ENCODE measurements at regions not wholly inside any gene's neighbourhood (a gene's known extent, or its start where the extent isn't known, plus 50 kb on each side); places are given as distances from the start of the nearest gene placed in this dataset.
A peak's percentile ranks its signal among the peaks of the same experiment; 100 is the strongest.

GRCh38 chr2:149729586-149729985 is 142.0 kb upstream of the MMADHC start:
- no peak overlapping the region for H3K4me2 ChIP-seq
- H3K4me3 ChIP-seq (ENCODE audit: low read depth in 2 of 2, low read length in 1 of 2), result no peak overlapping the region
- no peaks in the 10 kb centered on the region for H3K27me3 ChIP-seq (ENCODE audit: insufficient read depth)
- 67% methylated on average over 3 of the region's 3 CpGs for WGBS (ENCODE audit: low lambda C conversion rate)
- ChIA-PET CTCF (interaction anchor here (1.4 to 1.6 kb wide), 2 partner anchors 9 to 134 kb away, joined by 3 to 4 read pairs; no protein-coding TSS in a partner anchor), POLR2A (no interaction called here)
- DNase-seq, result no peak
- H3F3A ChIP-seq (replicated peaks; ENCODE audit: insufficient read depth), result peaks cover 18% of the 10 kb centered on the region
- no peaks in the 10 kb centered on the region for H3K79me2 ChIP-seq (ENCODE audit: insufficient read depth)
- H3K9me2 ChIP-seq, result no peaks in the 10 kb centered on the region
- H3K36me3 ChIP-seq (replicated peaks in 1 of 2; ENCODE audit: control insufficient read depth in 1 of 2, insufficient read depth in 2 of 2, low read length in 1 of 2), result no peaks in the 10 kb centered on the region
- no peak overlapping the region for H2AFZ ChIP-seq (ENCODE audit: low read depth)
- H4K20me1 ChIP-seq (ENCODE audit: insufficient read depth), result no peaks in the 10 kb centered on the region
- H3K4me1 ChIP-seq (ENCODE audit: control insufficient read depth in 1 of 2, insufficient read depth in 2 of 2, low read depth in 1 of 2, low read length in 1 of 2), result peaks cover 9 to 33% of the 10 kb centered on the region in 2 experiments
- peak; percentile 33; the same call in 1 of the 2 replicates for TF ChIP-seq NFIC (IDR thresholded peaks at IDR 0.05; ENCODE audit: borderline replicate concordance)
- TF ChIP-seq SIN3A (IDR thresholded peaks at IDR 0.05; ENCODE audit: borderline replicate concordance, low read depth, low read length), result no peak
- peak overlapping the region in 1 of 2 experiments; percentile 22; a peak in 1 of 4 replicates for H3K27ac ChIP-seq (ENCODE audit: low read depth in 2 of 2, low read length in 1 of 2)
- no peak overlapping the region for H3K9ac ChIP-seq
- H3K9me3 ChIP-seq, result no peaks in the 10 kb centered on the region

GRCh38 chr2:149727927-149728326 is 140.4 kb upstream of the MMADHC start:
- POLR2A ChIA-PET, result no interaction called here
- TF ChIP-seq RXRA (IDR thresholded peaks at IDR 0.05; ENCODE audit: borderline replicate concordance, low read depth) (no peak), NFIC (IDR thresholded peaks at IDR 0.05; ENCODE audit: borderline replicate concordance) (no peak), RFX5 (IDR thresholded peaks at IDR 0.05; ENCODE audit: low read length) (no peak), RAD21 (IDR thresholded peaks at IDR 0.05; ENCODE audit: low read length) (no peak), GATA2 (CRISPR knock-in tag; IDR thresholded peaks at IDR 0.05) (no peak), NRF1 (IDR thresholded peaks at IDR 0.05; ENCODE audit: low read depth, low read length) (no peak), TEAD4 (IDR thresholded peaks at IDR 0.05; ENCODE audit: borderline replicate concordance, insufficient read depth) (no peak), FOXM1 (IDR thresholded peaks at IDR 0.05; ENCODE audit: low read depth) (no peak), TAF1 (IDR thresholded peaks at IDR 0.05; ENCODE audit: borderline replicate concordance, low read depth, low read length) (no peak), ELF1 (IDR thresholded peaks at IDR 0.05) (no peak), GABPA (IDR thresholded peaks at IDR 0.05; ENCODE audit: low read depth) (no peak), EP300 (IDR thresholded peaks at IDR 0.05; ENCODE audit: borderline replicate concordance in 1 of 2, low read depth in 1 of 2, low read length in 1 of 2) (no peak), CHD2 (IDR thresholded peaks at IDR 0.05; ENCODE audit: low read length, partially characterized antibody) (no peak), REST (IDR thresholded peaks at IDR 0.05; ENCODE audit: low read depth, low read length) (no peak), POLR2AphosphoS5 (IDR thresholded peaks at IDR 0.05; ENCODE audit: low read depth, low read length) (no peak), EZH2phosphoT487 (IDR thresholded peaks at IDR 0.05; ENCODE audit: borderline replicate concordance, low read depth) (no peak), IRF3 (IDR thresholded peaks at IDR 0.05; ENCODE audit: low read depth, low read length) (no peak)
- Histone ChIP-seq H2AFZ (ENCODE audit: low read depth) (no peak overlapping the region), H3K9me3 (no peaks in the 10 kb centered on the region), H3F3A (replicated peaks; ENCODE audit: insufficient read depth) (peaks cover 4% of the 10 kb centered on the region), H3K9ac (no peak overlapping the region), H3K27me3 (ENCODE audit: insufficient read depth) (no peaks in the 10 kb centered on the region), H3K4me2 (no peak overlapping the region), H3K9me2 (no peaks in the 10 kb centered on the region), H3K79me2 (ENCODE audit: insufficient read depth) (no peaks in the 10 kb centered on the region), H3K36me3 (replicated peaks in 1 of 2; ENCODE audit: control insufficient read depth in 1 of 2, insufficient read depth in 2 of 2, low read length in 1 of 2) (no peaks in the 10 kb centered on the region), H4K20me1 (ENCODE audit: insufficient read depth) (no peaks in the 10 kb centered on the region), H3K4me3 (ENCODE audit: low read depth in 2 of 2, low read length in 1 of 2) (no peak overlapping the region), H3K27ac (ENCODE audit: low read depth in 2 of 2, low read length in 1 of 2) (no peak overlapping the region), H3K4me1 (ENCODE audit: control insufficient read depth in 1 of 2, insufficient read depth in 2 of 2, low read depth in 1 of 2, low read length in 1 of 2) (peaks cover 0 to 16% of the 10 kb centered on the region in 2 experiments)
- 83% methylated on average over 3 of the region's 3 CpGs for WGBS (ENCODE audit: low lambda C conversion rate)
- CTCF ChIA-PET, result no interaction called here
- DNase-seq, result no peak
